WTC11 (cell line): ENCODE measurements at regions not wholly inside any gene's neighbourhood (a gene's known extent, or its start where the extent isn't known, plus 50 kb on each side); places are given as distances from the start of the nearest gene placed in this dataset.

Experiments
- ATAC-seq: fragments of 200-7000 bp; cut with Tn5 transposase; 2 replicates; pipeline ENCODE4 v1.10.0; 2021; ENCODE audit warnings: mild to moderate bottlenecking, moderate library complexity
- CTCF ChIA-PET: fragments of 300-600 bp; sonication (Branson Sonifier 250); formaldehyde crosslinking; loops from one replicate; lab custom pipeline; 2021; ENCODE audit warnings: antibody characterized with exemption; lab: Charles Lee
- POLR2A ChIA-PET: fragments of 350-600 bp; sonication (Branson Sonifier 250); formaldehyde crosslinking; loops from one replicate; lab custom pipeline; 2021; ENCODE audit warnings: antibody characterized with exemption; lab: Charles Lee
- DNase-seq: peaks from one replicate; pipeline ENCODE4 v3.0.0; 2021; ENCODE audit warnings: low spot score
- H3K27ac Mint-ChIP-seq: 2 replicates; pipeline ENCODE4 v1.8.0; 2021; ENCODE audit warnings: mixed read lengths
- H3K27me3 Mint-ChIP-seq: 2 replicates; pipeline ENCODE4 v1.8.0; 2021; ENCODE audit warnings: low read depth, mild to moderate bottlenecking, moderate library complexity, mixed read lengths
- H3K36me3 Mint-ChIP-seq: 2 replicates; pipeline ENCODE4 v1.8.0; 2021; ENCODE audit warnings: mixed read lengths
- H3K4me1 Mint-ChIP-seq: 2 replicates; pipeline ENCODE4 v1.8.0; 2022; ENCODE audit warnings: mixed read lengths
- H3K4me3 Mint-ChIP-seq: 2 replicates; pipeline ENCODE4 v1.8.0; 2021; ENCODE audit warnings: mild to moderate bottlenecking, moderate library complexity, mixed read lengths
- H3K9me3 Mint-ChIP-seq: 2 replicates; pipeline ENCODE4 v1.8.0; 2021; ENCODE audit warnings: mixed read lengths
- CREM ChIP-seq: sonication (generic); formaldehyde crosslinking; IDR thresholded peaks from 2 replicates; pipeline ENCODE4 v1.8.1; 2022; ENCODE audit warnings: mild to moderate bottlenecking, missing genetic modification reagents, moderate library complexity
- CTCF ChIP-seq: fragments of 200-600 bp; IDR thresholded peaks from 2 replicates; pipeline ENCODE4 v1.8.0; 2022; ENCODE audit warnings: antibody characterized with exemption
- ESRRA ChIP-seq: sonication (generic); formaldehyde crosslinking; IDR thresholded peaks from 2 replicates; pipeline ENCODE4 v1.8.1; 2022; ENCODE audit warnings: mild to moderate bottlenecking, missing genetic modification reagents, borderline replicate concordance
- FOXK1 ChIP-seq: sonication (generic); formaldehyde crosslinking; IDR thresholded peaks from 2 replicates; pipeline ENCODE4 v1.8.0; 2022; ENCODE audit warnings: mild to moderate bottlenecking, moderate library complexity, missing genetic modification reagents
- FOXP1 ChIP-seq: sonication (generic); formaldehyde crosslinking; IDR thresholded peaks from 2 replicates; pipeline ENCODE4 v1.8.0; 2022; ENCODE audit warnings: missing genetic modification reagents, mild to moderate bottlenecking, moderate library complexity, borderline replicate concordance
- GTF2I ChIP-seq: fragments of 250-450 bp; sonication (Bioruptor Pico); conservative IDR thresholded peaks from 2 replicates; pipeline ENCODE4 v1.4.0; 2021; ENCODE audit warnings: mild to moderate bottlenecking
- IRF2 ChIP-seq: sonication (generic); formaldehyde crosslinking; IDR thresholded peaks from 2 replicates; pipeline ENCODE4 v1.8.0; 2022; ENCODE audit warnings: low read depth, missing genetic modification reagents, borderline replicate concordance
- MAX ChIP-seq: sonication (generic); formaldehyde crosslinking; IDR thresholded peaks from 2 replicates; pipeline ENCODE4 v1.8.0; 2022; ENCODE audit warnings: mild to moderate bottlenecking, missing genetic modification reagents
- NR1H2 ChIP-seq: sonication (generic); formaldehyde crosslinking; IDR thresholded peaks from 2 replicates; pipeline ENCODE4 v1.9.0; 2021; ENCODE audit warnings: mild to moderate bottlenecking, moderate library complexity, missing genetic modification reagents
- NR2C2 ChIP-seq: sonication (generic); formaldehyde crosslinking; IDR thresholded peaks from 2 replicates; pipeline ENCODE4 v1.8.0; 2022; ENCODE audit warnings: mild to moderate bottlenecking, missing genetic modification reagents
- OVOL2 ChIP-seq: fragments of 250-450 bp; sonication (Bioruptor Pico); IDR thresholded peaks from 2 replicates; pipeline ENCODE4 v1.9.0; 2021; ENCODE audit warnings: mild to moderate bottlenecking, borderline replicate concordance
- RELA ChIP-seq: sonication (generic); formaldehyde crosslinking; IDR thresholded peaks from 2 replicates; pipeline ENCODE4 v1.8.1; 2022; ENCODE audit warnings: missing genetic modification reagents, mild to moderate bottlenecking, borderline replicate concordance
- SMAD3 ChIP-seq: sonication (generic); formaldehyde crosslinking; IDR thresholded peaks from 2 replicates; pipeline ENCODE4 v1.8.0; 2022; ENCODE audit warnings: missing genetic modification reagents, mild to moderate bottlenecking, borderline replicate concordance
- TP53 ChIP-seq: sonication (generic); formaldehyde crosslinking; IDR thresholded peaks from 2 replicates; pipeline ENCODE4 v1.8.1; 2023; ENCODE audit warnings: mild to moderate bottlenecking, missing genetic modification reagents
- USF2 ChIP-seq: sonication (generic); formaldehyde crosslinking; IDR thresholded peaks from 2 replicates; pipeline ENCODE4 v1.8.1; 2023; ENCODE audit warnings: mild to moderate bottlenecking, missing genetic modification reagents, moderate library complexity
- ZNF138 ChIP-seq: sonication (generic); formaldehyde crosslinking; conservative IDR thresholded peaks from 2 replicates; pipeline ENCODE4 v1.8.1; 2022; ENCODE audit warnings: mild to moderate bottlenecking, moderate library complexity, missing genetic modification reagents
- ZNF396 ChIP-seq: fragments of 250-450 bp; sonication (Bioruptor Pico); IDR thresholded peaks from 2 replicates; pipeline ENCODE4 v1.8.0; 2021; ENCODE audit warnings: mild to moderate bottlenecking, moderate library complexity, borderline replicate concordance
- ZNF512 ChIP-seq: sonication (generic); formaldehyde crosslinking; IDR thresholded peaks from 2 replicates; pipeline ENCODE4 v1.8.1; 2022; ENCODE audit warnings: missing genetic modification reagents, borderline replicate concordance
- ZSCAN18 ChIP-seq: fragments of 250-450 bp; sonication (Bioruptor Pico); IDR thresholded peaks from 2 replicates; pipeline ENCODE4 v2.1.2; 2022; ENCODE audit warnings: mild to moderate bottlenecking, moderate library complexity

- ChIA-PET CTCF (interaction anchor here (0.8 to 1.1 kb wide), 3 partner anchors 49 to 145 kb away, joined by 3 read pairs; partner anchors contain the start of gene RGS4), POLR2A (no interaction called here)
- Mint-ChIP-seq H3K36me3 (no peaks in the 10 kb centered on the region), H3K27ac (no peak overlapping the region), H3K4me3 (no peak overlapping the region), H3K27me3 (peaks cover 3% of the 10 kb centered on the region; the same call in 1 of the 2 replicates), H3K9me3 (no peaks in the 10 kb centered on the region), H3K4me1 (0 out of 2 replicates have a peak, but pooled peaks cover 2% of the 10 kb centered on the region)
- DNase-seq (no peak), ATAC-seq (no peak)
- TF ChIP-seq ZNF396 (CRISPR knock-in tag) (no peak), NR2C2 (CRISPR knock-in tag) (no peak), ZSCAN18 (CRISPR knock-in tag) (no peak), CTCF (no peak), SMAD3 (CRISPR knock-in tag) (no peak), OVOL2 (no peak), FOXP1 (CRISPR knock-in tag) (no peak), NR1H2 (CRISPR knock-in tag) (no peak), CREM (CRISPR knock-in tag) (no peak), GTF2I (CRISPR knock-in tag) (no peak), MAX (CRISPR knock-in tag) (no peak), FOXK1 (no peak), TP53 (CRISPR knock-in tag) (no peak)
Measured at GRCh38 chr1:162926906-162927305, 65.9 kb upstream of the CCDC190 start.

- peaks cover 2% of the 10 kb centered on the region; the same call in 1 of the 2 replicates for H3K27me3 Mint-ChIP-seq
- DNase-seq = no peak
- no peaks in the 10 kb centered on the region for H3K36me3 Mint-ChIP-seq
- TF ChIP-seq USF2 (CRISPR knock-in tag) = no peak
- no peak for TF ChIP-seq ESRRA (CRISPR knock-in tag)
- TF ChIP-seq ZNF138 = no peak
- TF ChIP-seq RELA (CRISPR knock-in tag) = no peak
- TF ChIP-seq ZNF512 (CRISPR knock-in tag) = no peak
- no peak for TF ChIP-seq IRF2
- POLR2A ChIA-PET = no interaction called here
- ATAC-seq = no peak
- H3K27ac Mint-ChIP-seq = no peak overlapping the region
- H3K4me1 Mint-ChIP-seq = 0 out of 2 replicates have a peak, but pooled peaks cover 2% of the 10 kb centered on the region
- no peaks in the 10 kb centered on the region for H3K9me3 Mint-ChIP-seq
- CTCF ChIA-PET = no interaction called here
- H3K4me3 Mint-ChIP-seq = no peak overlapping the region
Measured at GRCh38 chr1:162924179-162924578, 63.2 kb upstream of the CCDC190 start.
